ENCODE measurements at regions not wholly inside any gene's neighbourhood (a gene's known extent, or its start where the extent isn't known, plus 50 kb on each side); places are given as distances from the start of the nearest gene placed in this dataset.
"Not testable (repeated sequence)": the region's sequence is repeated elsewhere in the genome, so short reads cannot be mapped to it uniquely, and the experiment has no call there.

DNA sequence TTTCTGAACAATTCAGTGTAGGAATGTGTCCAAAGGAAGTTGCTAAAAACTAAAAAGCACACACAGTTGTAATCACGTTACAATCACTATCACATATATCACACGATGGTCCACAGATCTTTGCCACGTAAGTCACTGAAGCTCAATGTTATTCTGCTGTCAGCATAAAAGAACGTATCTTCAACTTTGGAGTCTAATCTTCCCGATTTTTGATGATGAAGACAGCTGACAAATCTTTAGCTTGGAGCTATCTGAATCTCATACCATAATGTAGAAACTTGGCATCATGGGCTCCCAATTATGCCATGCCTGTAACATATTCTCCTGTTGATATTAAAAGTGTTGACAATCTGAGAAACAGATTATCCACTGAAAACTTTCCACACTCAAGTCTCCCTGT is 158.4 kb downstream of the UBE2NL start:
- no peak for ATAC-seq
- CTCF ChIA-PET = no interaction called here
- peaks cover 50% of the 10 kb centered on the region for H3K9me3 Mint-ChIP-seq
- H3K4me3 Mint-ChIP-seq = no peak overlapping the region
- H3K27me3 Mint-ChIP-seq (ENCODE audit: low read depth) = no peaks in the 10 kb centered on the region
- POLR2A ChIA-PET = no interaction called here
- TF ChIP-seq, protein P1, sequence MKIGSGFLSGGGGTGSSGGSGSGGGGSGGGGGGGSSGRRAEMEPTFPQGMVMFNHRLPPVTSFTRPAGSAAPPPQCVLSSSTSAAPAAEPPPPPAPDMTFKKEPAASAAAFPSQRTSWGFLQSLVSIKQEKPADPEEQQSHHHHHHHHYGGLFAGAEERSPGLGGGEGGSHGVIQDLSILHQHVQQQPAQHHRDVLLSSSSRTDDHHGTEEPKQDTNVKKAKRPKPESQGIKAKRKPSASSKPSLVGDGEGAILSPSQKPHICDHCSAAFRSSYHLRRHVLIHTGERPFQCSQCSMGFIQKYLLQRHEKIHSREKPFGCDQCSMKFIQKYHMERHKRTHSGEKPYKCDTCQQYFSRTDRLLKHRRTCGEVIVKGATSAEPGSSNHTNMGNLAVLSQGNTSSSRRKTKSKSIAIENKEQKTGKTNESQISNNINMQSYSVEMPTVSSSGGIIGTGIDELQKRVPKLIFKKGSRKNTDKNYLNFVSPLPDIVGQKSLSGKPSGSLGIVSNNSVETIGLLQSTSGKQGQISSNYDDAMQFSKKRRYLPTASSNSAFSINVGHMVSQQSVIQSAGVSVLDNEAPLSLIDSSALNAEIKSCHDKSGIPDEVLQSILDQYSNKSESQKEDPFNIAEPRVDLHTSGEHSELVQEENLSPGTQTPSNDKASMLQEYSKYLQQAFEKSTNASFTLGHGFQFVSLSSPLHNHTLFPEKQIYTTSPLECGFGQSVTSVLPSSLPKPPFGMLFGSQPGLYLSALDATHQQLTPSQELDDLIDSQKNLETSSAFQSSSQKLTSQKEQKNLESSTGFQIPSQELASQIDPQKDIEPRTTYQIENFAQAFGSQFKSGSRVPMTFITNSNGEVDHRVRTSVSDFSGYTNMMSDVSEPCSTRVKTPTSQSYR (CRISPR knock-in tag; IDR thresholded peaks at IDR 0.05) = no peak
- TF ChIP-seq SP1 (CRISPR knock-in tag; conservative IDR thresholded peaks at IDR 0.05) (no peak), NR1H2 (CRISPR knock-in tag; IDR thresholded peaks at IDR 0.05) (no peak), ELF4 (CRISPR knock-in tag; IDR thresholded peaks at IDR 0.05; ENCODE audit: low read depth) (no peak), RORB (CRISPR knock-in tag; IDR thresholded peaks at IDR 0.05) (no peak)
- TF ChIP-seq, protein P2, sequence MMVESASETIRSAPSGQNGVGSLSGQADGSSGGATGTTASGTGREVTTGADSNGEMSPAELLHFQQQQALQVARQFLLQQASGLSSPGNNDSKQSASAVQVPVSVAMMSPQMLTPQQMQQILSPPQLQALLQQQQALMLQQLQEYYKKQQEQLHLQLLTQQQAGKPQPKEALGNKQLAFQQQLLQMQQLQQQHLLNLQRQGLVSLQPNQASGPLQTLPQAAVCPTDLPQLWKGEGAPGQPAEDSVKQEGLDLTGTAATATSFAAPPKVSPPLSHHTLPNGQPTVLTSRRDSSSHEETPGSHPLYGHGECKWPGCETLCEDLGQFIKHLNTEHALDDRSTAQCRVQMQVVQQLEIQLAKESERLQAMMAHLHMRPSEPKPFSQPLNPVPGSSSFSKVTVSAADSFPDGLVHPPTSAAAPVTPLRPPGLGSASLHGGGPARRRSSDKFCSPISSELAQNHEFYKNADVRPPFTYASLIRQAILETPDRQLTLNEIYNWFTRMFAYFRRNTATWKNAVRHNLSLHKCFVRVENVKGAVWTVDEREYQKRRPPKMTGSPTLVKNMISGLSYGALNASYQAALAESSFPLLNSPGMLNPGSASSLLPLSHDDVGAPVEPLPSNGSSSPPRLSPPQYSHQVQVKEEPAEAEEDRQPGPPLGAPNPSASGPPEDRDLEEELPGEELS (CRISPR knock-in tag; IDR thresholded peaks at IDR 0.05) = no peak
- DNase-seq (ENCODE audit: low spot score) = no peak
- H3K27ac Mint-ChIP-seq = no peak overlapping the region
- no peaks in the 10 kb centered on the region for H3K4me1 Mint-ChIP-seq
- H3K36me3 Mint-ChIP-seq = peaks cover 42% of the 10 kb centered on the region

DNA sequence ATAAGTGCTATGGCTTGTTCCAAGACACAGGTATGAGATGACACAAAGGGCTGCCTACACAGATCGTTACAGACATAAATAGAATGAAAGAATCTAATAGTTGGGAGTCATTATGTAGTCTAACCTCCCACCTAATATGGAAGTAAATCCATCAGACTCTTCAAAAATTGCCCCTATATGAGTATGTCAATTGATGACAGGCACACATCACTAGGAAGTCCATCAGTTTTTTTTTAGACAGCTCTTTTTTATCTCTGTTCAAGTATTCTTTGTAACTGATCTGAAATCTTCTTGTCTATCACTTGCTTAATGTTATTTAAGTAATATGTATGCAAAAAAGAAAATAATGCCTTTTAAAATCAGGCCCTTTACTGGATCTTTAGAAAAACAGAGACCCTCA is 191.6 kb downstream of the UBE2NL start:
- no peak overlapping the region for H3K4me3 Mint-ChIP-seq
- H3K27me3 Mint-ChIP-seq (ENCODE audit: low read depth) = no peaks in the 10 kb centered on the region
- CTCF ChIA-PET = no interaction called here
- H3K27ac Mint-ChIP-seq = no peak overlapping the region
- no peak for ATAC-seq
- H3K36me3 Mint-ChIP-seq = peaks cover 21% of the 10 kb centered on the region; the same call in 1 of the 2 replicates
- no peak for DNase-seq (ENCODE audit: low spot score)
- no peaks in the 10 kb centered on the region for H3K4me1 Mint-ChIP-seq
- POLR2A ChIA-PET = no interaction called here
- TF ChIP-seq, protein P3, sequence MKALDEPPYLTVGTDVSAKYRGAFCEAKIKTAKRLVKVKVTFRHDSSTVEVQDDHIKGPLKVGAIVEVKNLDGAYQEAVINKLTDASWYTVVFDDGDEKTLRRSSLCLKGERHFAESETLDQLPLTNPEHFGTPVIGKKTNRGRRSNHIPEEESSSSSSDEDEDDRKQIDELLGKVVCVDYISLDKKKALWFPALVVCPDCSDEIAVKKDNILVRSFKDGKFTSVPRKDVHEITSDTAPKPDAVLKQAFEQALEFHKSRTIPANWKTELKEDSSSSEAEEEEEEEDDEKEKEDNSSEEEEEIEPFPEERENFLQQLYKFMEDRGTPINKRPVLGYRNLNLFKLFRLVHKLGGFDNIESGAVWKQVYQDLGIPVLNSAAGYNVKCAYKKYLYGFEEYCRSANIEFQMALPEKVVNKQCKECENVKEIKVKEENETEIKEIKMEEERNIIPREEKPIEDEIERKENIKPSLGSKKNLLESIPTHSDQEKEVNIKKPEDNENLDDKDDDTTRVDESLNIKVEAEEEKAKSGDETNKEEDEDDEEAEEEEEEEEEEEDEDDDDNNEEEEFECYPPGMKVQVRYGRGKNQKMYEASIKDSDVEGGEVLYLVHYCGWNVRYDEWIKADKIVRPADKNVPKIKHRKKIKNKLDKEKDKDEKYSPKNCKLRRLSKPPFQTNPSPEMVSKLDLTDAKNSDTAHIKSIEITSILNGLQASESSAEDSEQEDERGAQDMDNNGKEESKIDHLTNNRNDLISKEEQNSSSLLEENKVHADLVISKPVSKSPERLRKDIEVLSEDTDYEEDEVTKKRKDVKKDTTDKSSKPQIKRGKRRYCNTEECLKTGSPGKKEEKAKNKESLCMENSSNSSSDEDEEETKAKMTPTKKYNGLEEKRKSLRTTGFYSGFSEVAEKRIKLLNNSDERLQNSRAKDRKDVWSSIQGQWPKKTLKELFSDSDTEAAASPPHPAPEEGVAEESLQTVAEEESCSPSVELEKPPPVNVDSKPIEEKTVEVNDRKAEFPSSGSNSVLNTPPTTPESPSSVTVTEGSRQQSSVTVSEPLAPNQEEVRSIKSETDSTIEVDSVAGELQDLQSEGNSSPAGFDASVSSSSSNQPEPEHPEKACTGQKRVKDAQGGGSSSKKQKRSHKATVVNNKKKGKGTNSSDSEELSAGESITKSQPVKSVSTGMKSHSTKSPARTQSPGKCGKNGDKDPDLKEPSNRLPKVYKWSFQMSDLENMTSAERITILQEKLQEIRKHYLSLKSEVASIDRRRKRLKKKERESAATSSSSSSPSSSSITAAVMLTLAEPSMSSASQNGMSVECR (CRISPR knock-in tag; IDR thresholded peaks at IDR 0.05; ENCODE audit: borderline replicate concordance) = no peak
- TF ChIP-seq, protein P4, sequence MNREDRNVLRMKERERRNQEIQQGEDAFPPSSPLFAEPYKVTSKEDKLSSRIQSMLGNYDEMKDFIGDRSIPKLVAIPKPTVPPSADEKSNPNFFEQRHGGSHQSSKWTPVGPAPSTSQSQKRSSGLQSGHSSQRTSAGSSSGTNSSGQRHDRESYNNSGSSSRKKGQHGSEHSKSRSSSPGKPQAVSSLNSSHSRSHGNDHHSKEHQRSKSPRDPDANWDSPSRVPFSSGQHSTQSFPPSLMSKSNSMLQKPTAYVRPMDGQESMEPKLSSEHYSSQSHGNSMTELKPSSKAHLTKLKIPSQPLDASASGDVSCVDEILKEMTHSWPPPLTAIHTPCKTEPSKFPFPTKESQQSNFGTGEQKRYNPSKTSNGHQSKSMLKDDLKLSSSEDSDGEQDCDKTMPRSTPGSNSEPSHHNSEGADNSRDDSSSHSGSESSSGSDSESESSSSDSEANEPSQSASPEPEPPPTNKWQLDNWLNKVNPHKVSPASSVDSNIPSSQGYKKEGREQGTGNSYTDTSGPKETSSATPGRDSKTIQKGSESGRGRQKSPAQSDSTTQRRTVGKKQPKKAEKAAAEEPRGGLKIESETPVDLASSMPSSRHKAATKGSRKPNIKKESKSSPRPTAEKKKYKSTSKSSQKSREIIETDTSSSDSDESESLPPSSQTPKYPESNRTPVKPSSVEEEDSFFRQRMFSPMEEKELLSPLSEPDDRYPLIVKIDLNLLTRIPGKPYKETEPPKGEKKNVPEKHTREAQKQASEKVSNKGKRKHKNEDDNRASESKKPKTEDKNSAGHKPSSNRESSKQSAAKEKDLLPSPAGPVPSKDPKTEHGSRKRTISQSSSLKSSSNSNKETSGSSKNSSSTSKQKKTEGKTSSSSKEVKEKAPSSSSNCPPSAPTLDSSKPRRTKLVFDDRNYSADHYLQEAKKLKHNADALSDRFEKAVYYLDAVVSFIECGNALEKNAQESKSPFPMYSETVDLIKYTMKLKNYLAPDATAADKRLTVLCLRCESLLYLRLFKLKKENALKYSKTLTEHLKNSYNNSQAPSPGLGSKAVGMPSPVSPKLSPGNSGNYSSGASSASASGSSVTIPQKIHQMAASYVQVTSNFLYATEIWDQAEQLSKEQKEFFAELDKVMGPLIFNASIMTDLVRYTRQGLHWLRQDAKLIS (CRISPR knock-in tag; IDR thresholded peaks at IDR 0.05; ENCODE audit: borderline replicate concordance) = no peak
- TF ChIP-seq, protein P5, sequence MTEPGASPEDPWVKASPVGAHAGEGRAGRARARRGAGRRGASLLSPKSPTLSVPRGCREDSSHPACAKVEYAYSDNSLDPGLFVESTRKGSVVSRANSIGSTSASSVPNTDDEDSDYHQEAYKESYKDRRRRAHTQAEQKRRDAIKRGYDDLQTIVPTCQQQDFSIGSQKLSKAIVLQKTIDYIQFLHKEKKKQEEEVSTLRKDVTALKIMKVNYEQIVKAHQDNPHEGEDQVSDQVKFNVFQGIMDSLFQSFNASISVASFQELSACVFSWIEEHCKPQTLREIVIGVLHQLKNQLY (CRISPR knock-in tag; IDR thresholded peaks at IDR 0.05) = no peak
- TF ChIP-seq TEAD1 (CRISPR knock-in tag; IDR thresholded peaks at IDR 0.05) (no peak), SP1 (CRISPR knock-in tag; conservative IDR thresholded peaks at IDR 0.05) (no peak), RORB (CRISPR knock-in tag; IDR thresholded peaks at IDR 0.05) (no peak), SMAD3 (CRISPR knock-in tag; IDR thresholded peaks at IDR 0.05; ENCODE audit: borderline replicate concordance) (no peak), CREB1 (CRISPR knock-in tag; IDR thresholded peaks at IDR 0.05) (no peak)
- TF ChIP-seq, protein P2 (CRISPR knock-in tag; IDR thresholded peaks at IDR 0.05) = no peak
- peaks cover 29% of the 10 kb centered on the region for H3K9me3 Mint-ChIP-seq

DNA sequence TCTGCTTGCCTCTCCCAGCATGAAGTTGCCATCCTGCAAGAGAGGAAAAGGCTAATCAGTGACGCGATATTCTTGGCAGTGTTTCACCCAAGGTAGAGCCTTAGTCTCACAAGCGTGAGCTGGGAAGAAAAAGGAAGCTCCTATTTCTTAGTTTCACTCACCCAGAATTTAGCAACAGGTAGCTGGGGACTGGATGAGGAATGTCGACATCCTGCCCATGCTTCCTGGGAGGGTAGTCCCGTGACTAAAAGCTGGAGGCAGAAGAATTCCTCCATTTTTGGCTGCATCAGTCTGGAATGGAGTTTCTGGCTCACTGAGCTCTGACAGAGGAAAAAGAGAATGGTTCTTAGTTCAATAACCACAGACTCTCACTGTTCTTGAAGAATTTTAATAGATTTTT is 198.4 kb downstream of the UBE2NL start:
- H3K4me3 Mint-ChIP-seq; CTCF ChIA-PET; DNase-seq (ENCODE audit: low spot score); ATAC-seq; H3K9me3 Mint-ChIP-seq; H3K36me3 Mint-ChIP-seq; H3K27me3 Mint-ChIP-seq (ENCODE audit: low read depth); POLR2A ChIA-PET; H3K27ac Mint-ChIP-seq; H3K4me1 Mint-ChIP-seq: not testable (repeated sequence)

DNA sequence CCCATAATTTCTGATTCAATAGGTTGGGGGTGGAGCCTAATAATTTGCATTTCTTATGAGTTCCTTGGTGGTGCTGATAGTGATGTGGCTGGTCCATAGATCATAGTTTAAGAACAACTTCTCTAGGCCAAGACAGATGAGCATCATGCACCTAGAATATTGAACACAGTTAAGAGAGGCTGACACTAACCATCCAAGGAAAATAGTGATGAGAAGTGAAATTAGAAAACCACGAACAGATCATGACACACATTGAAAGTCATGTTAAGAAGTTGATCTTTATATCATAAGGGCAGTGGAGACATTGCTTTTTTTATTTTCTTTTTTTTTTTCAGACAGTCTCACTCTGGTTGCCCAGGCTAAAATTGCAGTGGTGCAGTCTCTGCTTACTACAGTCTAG is 205.8 kb downstream of the UBE2NL start:
- H3K4me3 Mint-ChIP-seq; CTCF ChIA-PET; ATAC-seq; DNase-seq (ENCODE audit: low spot score); H3K27me3 Mint-ChIP-seq (ENCODE audit: low read depth); H3K4me1 Mint-ChIP-seq; H3K9me3 Mint-ChIP-seq; POLR2A ChIA-PET; H3K36me3 Mint-ChIP-seq; H3K27ac Mint-ChIP-seq: not testable (repeated sequence)
